Endodermal cell (in vitro differentiated cells): ENCODE measurements at regions not wholly inside any gene's neighbourhood (a gene's known extent, or its start where the extent isn't known, plus 50 kb on each side); places are given as distances from the start of the nearest gene placed in this dataset.

Experiments
- DNase-seq: peaks from one replicate; pipeline ENCODE4 v3.0.0-alpha.2; 2017
- H3K27ac ChIP-seq: 2 replicates; pipeline ENCODE4 v1.5.1; 2013; ENCODE audit warnings: mild to moderate bottlenecking, low read depth, low read length, moderate library complexity
- H3K27me3 ChIP-seq: 2 replicates; pipeline ENCODE4 v1.6.1; 2013; ENCODE audit warnings: mild to moderate bottlenecking, low read length, moderate library complexity; ENCODE audit not compliant: insufficient read depth, control insufficient read depth, poor library complexity, severe bottlenecking
- H3K36me3 ChIP-seq: 2 replicates; pipeline ENCODE4 v1.7.0; 2013; ENCODE audit warnings: mild to moderate bottlenecking, low read length, moderate library complexity; ENCODE audit not compliant: control insufficient read depth, insufficient read depth
- H3K4me1 ChIP-seq: one replicate; pipeline ENCODE4 v1.7.0; 2013; ENCODE audit warnings: low read length; ENCODE audit not compliant: control insufficient read depth, insufficient read depth
- H3K4me3 ChIP-seq: 2 replicates; pipeline ENCODE4 v1.5.1; 2013; ENCODE audit warnings: mild to moderate bottlenecking, low read length, moderate library complexity
- H3K9ac ChIP-seq: 2 replicates; pipeline ENCODE4 v1.6.1; 2013; ENCODE audit warnings: mild to moderate bottlenecking, low read length, moderate library complexity; ENCODE audit not compliant: poor library complexity, severe bottlenecking; ENCODE audit errors: extremely low read depth
- H3K9me3 ChIP-seq: 2 replicates; pipeline ENCODE4 v1.6.1; 2013; ENCODE audit warnings: mild to moderate bottlenecking, low read length, moderate library complexity; ENCODE audit not compliant: control insufficient read depth
- H3K27ac Mint-ChIP-seq: 2 replicates; pipeline ENCODE4 v1.8.0; 2020; ENCODE audit warnings: mixed read lengths
- H3K27me3 Mint-ChIP-seq: 2 replicates; pipeline ENCODE4 v1.8.0; 2021; ENCODE audit warnings: mild to moderate bottlenecking, mixed read lengths; ENCODE audit not compliant: insufficient read depth
- H3K36me3 Mint-ChIP-seq: 2 replicates; pipeline ENCODE4 v1.8.0; 2020; ENCODE audit warnings: low read depth, mixed read lengths
- H3K4me1 Mint-ChIP-seq: 2 replicates; pipeline ENCODE4 v1.8.0; 2020; ENCODE audit warnings: mixed read lengths
- H3K4me3 Mint-ChIP-seq: 2 replicates; pipeline ENCODE4 v1.8.0; 2020; ENCODE audit warnings: mild to moderate bottlenecking, moderate library complexity, mixed read lengths
- H3K9me3 Mint-ChIP-seq: 2 replicates; pipeline ENCODE4 v1.8.0; 2020; ENCODE audit warnings: mild to moderate bottlenecking, mixed read lengths
- CTCF ChIP-seq: fragments of 200-600 bp; sonication (generic); conservative IDR thresholded peaks from 2 replicates; pipeline ENCODE4 v1.5.0; 2021; ENCODE audit warnings: antibody characterized with exemption, mild to moderate bottlenecking
- WGBS, 2 experiments: methylation state at CpG; one replicate each; pipeline versions ENCODE4 v1.1.5 to v1.1.7; 2013; ENCODE audit warnings: missing lambda C conversion rate in 2 of 2, mixed read lengths in 1 of 2; ENCODE audit not compliant: insufficient coverage in 1 of 2, insufficient read length in 1 of 2; 5-methylcytosine and 5-hydroxymethylcytosine counted together

- H3K9ac ChIP-seq = no peak overlapping the region
- H3K4me1 ChIP-seq = no peaks in the 10 kb centered on the region
- WGBS, 2 experiments = 100% methylated on average over 1 of the region's 1 CpG; no CpG with 5 or more reads in 1 of the 2 experiments
- Mint-ChIP-seq H3K27me3 (no peaks in the 10 kb centered on the region), H3K9me3 (peaks cover 10% of the 10 kb centered on the region), H3K36me3 (peaks cover 3% of the 10 kb centered on the region), H3K27ac (no peak overlapping the region), H3K4me3 (no peak overlapping the region), H3K4me1 (no peaks in the 10 kb centered on the region)
- H3K27ac ChIP-seq = no peak overlapping the region
- H3K27me3 ChIP-seq = no peaks in the 10 kb centered on the region
- TF ChIP-seq CTCF = no peak
- H3K36me3 ChIP-seq = no peaks in the 10 kb centered on the region
- peaks cover 7% of the 10 kb centered on the region for H3K9me3 ChIP-seq
- DNase-seq = peak; percentile 38
- no peak overlapping the region for H3K4me3 ChIP-seq
Measured at GRCh38 chr13:56189439-56189838, 951.3 kb upstream of the PRR20A start.

GRCh38 chr13:56189978-56190377, 950.7 kb upstream of the PRR20A start:
- H3K36me3 ChIP-seq = no peaks in the 10 kb centered on the region
- H3K4me1 ChIP-seq = no peaks in the 10 kb centered on the region
- H3K9me3 ChIP-seq = peaks cover 7% of the 10 kb centered on the region
- Mint-ChIP-seq H3K4me1 (no peaks in the 10 kb centered on the region), H3K27me3 (no peaks in the 10 kb centered on the region), H3K36me3 (peaks cover 3% of the 10 kb centered on the region), H3K4me3 (no peak overlapping the region), H3K9me3 (peaks cover 10% of the 10 kb centered on the region), H3K27ac (no peak overlapping the region)
- DNase-seq = no peak
- H3K4me3 ChIP-seq = no peak overlapping the region
- no peak overlapping the region for H3K27ac ChIP-seq
- no peak overlapping the region for H3K9ac ChIP-seq
- H3K27me3 ChIP-seq = no peaks in the 10 kb centered on the region
- no peak for TF ChIP-seq CTCF
- WGBS, 2 experiments = 91% methylated on average over 4 of the region's 5 CpGs

GRCh38 chr13:56198350-56198749, 942.4 kb upstream of the PRR20A start:
- H3K36me3 ChIP-seq = no peaks in the 10 kb centered on the region
- Mint-ChIP-seq H3K36me3 (no peaks in the 10 kb centered on the region), H3K27ac (no peak overlapping the region), H3K4me3 (no peak overlapping the region), H3K9me3 (no peaks in the 10 kb centered on the region), H3K27me3 (no peaks in the 10 kb centered on the region), H3K4me1 (peaks cover 2% of the 10 kb centered on the region)
- no peaks in the 10 kb centered on the region for H3K9me3 ChIP-seq
- DNase-seq = no peak
- no peak for TF ChIP-seq CTCF
- H3K9ac ChIP-seq = no peak overlapping the region
- H3K27me3 ChIP-seq = no peaks in the 10 kb centered on the region
- no peak overlapping the region for H3K27ac ChIP-seq
- H3K4me1 ChIP-seq = no peaks in the 10 kb centered on the region
- H3K4me3 ChIP-seq = no peak overlapping the region
- 86 to 93% methylated on average over 1 of the region's 1 CpG for WGBS, 2 experiments
